ENCODE measurements at regions not wholly inside any gene's neighbourhood (a gene's known extent, or its start where the extent isn't known, plus 50 kb on each side); places are given as distances from the start of the nearest gene placed in this dataset.

DNA sequence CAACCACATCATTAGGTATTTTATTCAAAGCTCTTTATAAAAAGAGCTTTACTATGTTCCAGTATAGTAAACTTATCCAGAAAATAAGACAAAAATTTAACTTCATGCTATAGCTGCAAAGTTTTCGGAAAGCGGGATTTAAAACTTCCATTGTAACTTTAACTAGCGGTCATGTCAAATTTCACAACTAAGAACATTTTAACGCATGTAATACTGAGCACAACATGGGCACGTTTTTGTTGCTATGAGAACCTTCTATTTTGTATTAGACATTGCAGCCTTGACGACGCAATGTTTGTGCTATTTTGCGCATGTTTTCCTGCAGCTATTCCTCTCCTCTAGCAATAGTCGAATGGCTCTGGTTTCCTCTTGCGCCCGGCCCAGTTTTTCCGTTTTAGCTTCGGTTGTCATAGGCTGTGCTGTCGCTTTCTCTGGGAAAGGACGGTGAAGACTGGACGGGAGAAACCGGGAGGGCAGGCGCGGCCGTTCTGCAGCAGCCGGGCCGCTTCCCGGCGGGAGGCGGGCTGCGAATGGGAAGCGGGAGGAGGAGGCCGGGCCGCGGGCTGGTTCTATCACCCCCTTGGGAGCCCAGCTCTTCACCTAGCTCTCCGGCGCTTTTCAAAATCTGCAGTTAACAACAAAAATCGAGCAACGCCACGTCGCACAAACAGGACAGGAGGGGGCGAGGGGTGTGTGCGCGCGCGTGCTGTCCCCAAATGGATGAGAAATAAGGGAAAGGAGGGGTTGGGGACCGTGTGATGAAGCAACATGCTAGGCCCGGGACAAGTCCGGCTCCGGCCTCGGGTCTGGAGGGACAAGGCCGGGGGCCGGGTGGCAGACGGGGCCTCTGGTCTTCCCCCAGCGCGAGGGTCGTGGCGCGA is 105.3 kb upstream of the HNRNPU start (continued):
- no peak for TF ChIP-seq ZBTB34 (CRISPR knock-in tag; IDR thresholded peaks at IDR 0.05)
- TF ChIP-seq SREBF1 (IDR thresholded peaks at IDR 0.05; ENCODE audit: borderline replicate concordance, low read depth, low read length): no peak
- TF ChIP-seq ZNF124 (CRISPR knock-in tag; IDR thresholded peaks at IDR 0.05): no peak
- TF ChIP-seq, protein P1, sequence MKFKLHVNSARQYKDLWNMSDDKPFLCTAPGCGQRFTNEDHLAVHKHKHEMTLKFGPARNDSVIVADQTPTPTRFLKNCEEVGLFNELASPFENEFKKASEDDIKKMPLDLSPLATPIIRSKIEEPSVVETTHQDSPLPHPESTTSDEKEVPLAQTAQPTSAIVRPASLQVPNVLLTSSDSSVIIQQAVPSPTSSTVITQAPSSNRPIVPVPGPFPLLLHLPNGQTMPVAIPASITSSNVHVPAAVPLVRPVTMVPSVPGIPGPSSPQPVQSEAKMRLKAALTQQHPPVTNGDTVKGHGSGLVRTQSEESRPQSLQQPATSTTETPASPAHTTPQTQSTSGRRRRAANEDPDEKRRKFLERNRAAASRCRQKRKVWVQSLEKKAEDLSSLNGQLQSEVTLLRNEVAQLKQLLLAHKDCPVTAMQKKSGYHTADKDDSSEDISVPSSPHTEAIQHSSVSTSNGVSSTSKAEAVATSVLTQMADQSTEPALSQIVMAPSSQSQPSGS (CRISPR knock-in tag; IDR thresholded peaks at IDR 0.05): no peak
- TF ChIP-seq ZNF41 (CRISPR knock-in tag; conservative IDR thresholded peaks at IDR 0.05): no peak
- no peak for TF ChIP-seq RUNX1 (IDR thresholded peaks at IDR 0.05; ENCODE audit: low read depth)
- peak; percentile 95 for TF ChIP-seq FOXJ3 (CRISPR knock-in tag; IDR thresholded peaks at IDR 0.05)
- no peak for TF ChIP-seq RBM14 (IDR thresholded peaks at IDR 0.05; ENCODE audit: borderline replicate concordance, insufficient read depth, low read depth, low read length)
- TF ChIP-seq ZBTB9 (CRISPR knock-in tag; IDR thresholded peaks at IDR 0.05): 0 out of 2 replicates have a peak, but pooled peaks have one; percentile 62
- TF ChIP-seq NEUROD1 (IDR thresholded peaks at IDR 0.05; ENCODE audit: borderline replicate concordance, low read depth, low read length, partially characterized antibody): no peak
- TF ChIP-seq ZFP91 (CRISPR knock-in tag; IDR thresholded peaks at IDR 0.05): no peak
- 0 out of 2 replicates have a peak, but pooled peaks have one; percentile 9 for TF ChIP-seq FOSL1 (tag; conservative IDR thresholded peaks at IDR 0.05)
- no peak for TF ChIP-seq KAT8 (IDR thresholded peaks at IDR 0.05; ENCODE audit: low read depth)
- TF ChIP-seq ARID2 (IDR thresholded peaks at IDR 0.05): no peak
- no peak for TF ChIP-seq RBM25 (IDR thresholded peaks at IDR 0.05; ENCODE audit: low read depth, low read length, severe bottlenecking)
- 0 out of 2 replicates have a peak, but pooled peaks have one; percentile 47 for TF ChIP-seq SMARCE1 (IDR thresholded peaks at IDR 0.05)
- TF ChIP-seq GTF2F1 (IDR thresholded peaks at IDR 0.05; ENCODE audit: low read depth, low read length): no peak; the same call in 1 of the 2 replicates
- 0 out of 2 replicates have a peak, but pooled peaks have one; percentile 14 for TF ChIP-seq CREB1 (IDR thresholded peaks at IDR 0.05)
- TF ChIP-seq CREB1 (CRISPR knock-in tag; IDR thresholded peaks at IDR 0.05): 0 out of 2 replicates have a peak, but pooled peaks have one; percentile 29
- no peak for TF ChIP-seq ZNF551 (CRISPR knock-in tag; IDR thresholded peaks at IDR 0.05)
- no peak for TF ChIP-seq BRCA1 (IDR thresholded peaks at IDR 0.05)
- 0 out of 2 replicates have a peak, but pooled peaks have one; percentile 49 for TF ChIP-seq BRCA1 (CRISPR knock-in tag; IDR thresholded peaks at IDR 0.05)
- no peak for TF ChIP-seq RBM15 (IDR thresholded peaks at IDR 0.05; ENCODE audit: insufficient read depth, low read length)
- TF ChIP-seq PHF8 (IDR thresholded peaks at IDR 0.05; ENCODE audit: borderline replicate concordance, low read length): peak; percentile 64

Data from K562 (cell line).